GM21515 (cell line): ENCODE measurements at regions not wholly inside any gene's neighbourhood (a gene's known extent, or its start where the extent isn't known, plus 50 kb on each side); places are given as distances from the start of the nearest gene placed in this dataset.

Experiments
- ATAC-seq: cut with Tn5 transposase; IDR thresholded peaks from one replicate; pipeline ENCODE4 v1.9.1; 2021; ENCODE audit not compliant: unreplicated experiment

- ATAC-seq, result no peak
These were observed 190.4 kb downstream of the MACC1 start for GRCh38 chr7:20026762-20027161.

GRCh38 chr7:20021831-20022230 lies 195.4 kb downstream of the MACC1 start:
- ATAC-seq, result peak; percentile 78

- ATAC-seq, result no peak
These were observed 196.1 kb downstream of the MACC1 start for GRCh38 chr7:20021066-20021465.

- peak; percentile 75 for ATAC-seq
These were observed 197.3 kb downstream of the MACC1 start for GRCh38 chr7:20019757-20020432.

GRCh38 chr7:20016669-20017068 lies 200.5 kb downstream of the MACC1 start:
- ATAC-seq, result no peak

GRCh38 chr7:20013536-20013935 lies 203.6 kb downstream of the MACC1 start:
- no peak for ATAC-seq

- ATAC-seq, result no peak
These were observed 205.1 kb downstream of the MACC1 start for GRCh38 chr7:20012100-20012499.

- ATAC-seq, result no peak
These were observed 206.3 kb downstream of the MACC1 start for GRCh38 chr7:20010877-20011276.

GRCh38 chr7:20007510-20007909 lies 209.7 kb downstream of the MACC1 start:
- ATAC-seq, result no peak

- ATAC-seq, result no peak
These were observed 212.1 kb downstream of the MACC1 start for GRCh38 chr7:20005081-20005480.

- no peak for ATAC-seq
These were observed 217.5 kb downstream of the MACC1 start for GRCh38 chr7:19999681-20000080.

- no peak for ATAC-seq
These were observed 218.5 kb upstream of the TMEM196 start for GRCh38 chr7:19991936-19992335.

GRCh38 chr7:19989906-19990305 lies 216.5 kb upstream of the TMEM196 start:
- no peak for ATAC-seq

- ATAC-seq, result no peak
These were observed 215.4 kb upstream of the TMEM196 start for GRCh38 chr7:19988860-19989259.

GRCh38 chr7:19984231-19984632 lies 210.8 kb upstream of the TMEM196 start:
- ATAC-seq, result no peak

GRCh38 chr7:19982841-19983835 lies 209.7 kb upstream of the TMEM196 start:
- no peak for ATAC-seq

GRCh38 chr7:19973581-19973980 lies 200.2 kb upstream of the TMEM196 start:
- ATAC-seq, result no peak

- no peak for ATAC-seq
These were observed 199.5 kb upstream of the TMEM196 start for GRCh38 chr7:19972876-19973275.

GRCh38 chr7:19971956-19972355 lies 198.5 kb upstream of the TMEM196 start:
- no peak for ATAC-seq

- no peak for ATAC-seq
These were observed 197.1 kb upstream of the TMEM196 start for GRCh38 chr7:19970514-19970913.

GRCh38 chr7:19969859-19970493 lies 196.6 kb upstream of the TMEM196 start:
- ATAC-seq, result no peak

- ATAC-seq, result no peak
These were observed 190.8 kb upstream of the TMEM196 start for GRCh38 chr7:19964246-19964645.
